ENCODE measurements at regions not wholly inside any gene's neighbourhood (a gene's known extent, or its start where the extent isn't known, plus 50 kb on each side); places are given as distances from the start of the nearest gene placed in this dataset.

DNA sequence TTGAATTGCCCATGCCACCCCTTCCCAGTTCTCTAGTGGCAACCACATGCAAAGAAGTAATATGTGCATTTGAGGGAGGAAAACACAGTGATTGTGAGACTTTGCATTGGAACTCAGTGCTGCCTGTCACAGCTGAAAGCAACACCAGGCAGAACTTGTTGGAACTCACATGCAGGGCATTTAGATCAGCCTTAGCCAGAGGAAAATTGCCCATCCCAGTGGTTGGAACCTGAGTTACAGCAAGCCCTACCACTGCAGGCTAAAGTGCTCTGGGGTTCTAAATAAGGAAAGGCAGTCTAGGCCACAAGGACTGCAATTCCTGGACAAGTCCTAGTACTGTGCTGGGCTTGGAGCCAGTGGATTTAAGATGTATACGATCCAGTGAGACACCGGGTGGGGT, 245.3 kb upstream of the UFL1 start:
- Histone ChIP-seq H2AFZ (ENCODE audit: low read depth, low read length) (no peak overlapping the region), H3K27me3 (ENCODE audit: insufficient read depth, low read length) (no peaks in the 10 kb centered on the region), H3K36me3 (ENCODE audit: insufficient read depth, low read length) (no peaks in the 10 kb centered on the region), H3K4me1 (ENCODE audit: insufficient read depth, low read length) (no peaks in the 10 kb centered on the region), H4K20me1 (ENCODE audit: insufficient read depth, low read length) (no peaks in the 10 kb centered on the region), H3K9ac (ENCODE audit: low read length) (no peak overlapping the region), H3K9me3 (ENCODE audit: insufficient read depth, low read depth, low read length) (no peaks in the 10 kb centered on the region), H3K4me3 (ENCODE audit: insufficient read depth, low read depth, low read length) (no peak overlapping the region), H3K4me2 (ENCODE audit: low read length) (no peak overlapping the region), H3K79me2 (ENCODE audit: insufficient read depth, low read length) (no peaks in the 10 kb centered on the region), H3K27ac (ENCODE audit: low read depth, low read length) (no peak overlapping the region)
- no peaks in the 10 kb centered on the region for H3K4me1 Mint-ChIP-seq (ENCODE audit: low read depth, unreplicated experiment)
- no peaks in the 10 kb centered on the region for H3K36me3 Mint-ChIP-seq (ENCODE audit: low read depth, unreplicated experiment)
- no peaks in the 10 kb centered on the region for H3K27me3 Mint-ChIP-seq (ENCODE audit: low read depth, unreplicated experiment)
- no peak for FAIRE-seq
- peaks cover 14% of the 10 kb centered on the region for H3K9me3 Mint-ChIP-seq (ENCODE audit: unreplicated experiment)
- no peak overlapping the region for H3K4me3 Mint-ChIP-seq (ENCODE audit: unreplicated experiment)
- no peak overlapping the region for H3K27ac Mint-ChIP-seq (ENCODE audit: unreplicated experiment)
- TF ChIP-seq EZH2 (IDR thresholded peaks at IDR 0.05; ENCODE audit: insufficient read depth, low read length) = no peak
- TF ChIP-seq, protein P1, sequence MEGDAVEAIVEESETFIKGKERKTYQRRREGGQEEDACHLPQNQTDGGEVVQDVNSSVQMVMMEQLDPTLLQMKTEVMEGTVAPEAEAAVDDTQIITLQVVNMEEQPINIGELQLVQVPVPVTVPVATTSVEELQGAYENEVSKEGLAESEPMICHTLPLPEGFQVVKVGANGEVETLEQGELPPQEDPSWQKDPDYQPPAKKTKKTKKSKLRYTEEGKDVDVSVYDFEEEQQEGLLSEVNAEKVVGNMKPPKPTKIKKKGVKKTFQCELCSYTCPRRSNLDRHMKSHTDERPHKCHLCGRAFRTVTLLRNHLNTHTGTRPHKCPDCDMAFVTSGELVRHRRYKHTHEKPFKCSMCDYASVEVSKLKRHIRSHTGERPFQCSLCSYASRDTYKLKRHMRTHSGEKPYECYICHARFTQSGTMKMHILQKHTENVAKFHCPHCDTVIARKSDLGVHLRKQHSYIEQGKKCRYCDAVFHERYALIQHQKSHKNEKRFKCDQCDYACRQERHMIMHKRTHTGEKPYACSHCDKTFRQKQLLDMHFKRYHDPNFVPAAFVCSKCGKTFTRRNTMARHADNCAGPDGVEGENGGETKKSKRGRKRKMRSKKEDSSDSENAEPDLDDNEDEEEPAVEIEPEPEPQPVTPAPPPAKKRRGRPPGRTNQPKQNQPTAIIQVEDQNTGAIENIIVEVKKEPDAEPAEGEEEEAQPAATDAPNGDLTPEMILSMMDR (IDR thresholded peaks at IDR 0.05; ENCODE audit: insufficient read depth, low read depth, low read length) = no peak
- DNase-seq (ENCODE audit: low read depth) = no peak

DNA sequence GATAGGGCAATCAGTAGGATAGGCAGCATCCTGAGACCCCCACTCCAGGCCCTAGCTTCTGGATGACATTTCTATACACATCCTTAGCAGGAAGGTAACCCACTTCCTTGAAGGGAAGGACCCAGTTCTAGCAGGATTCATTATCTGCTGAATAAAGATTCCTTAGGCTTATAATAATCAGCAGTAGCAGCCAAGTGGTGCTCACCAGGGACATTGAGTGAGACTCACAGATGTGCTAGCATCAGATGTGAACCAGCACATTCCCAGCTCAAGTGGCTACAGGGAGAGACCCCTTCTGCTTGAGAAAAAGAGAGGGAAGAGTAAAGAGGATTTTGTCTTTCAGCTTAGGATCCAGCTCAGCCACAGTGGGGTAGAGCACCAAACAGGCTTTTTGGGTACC, 244.8 kb upstream of the UFL1 start:
- H3K4me3 Mint-ChIP-seq (ENCODE audit: unreplicated experiment) = no peak overlapping the region
- Histone ChIP-seq H3K79me2 (ENCODE audit: insufficient read depth, low read length) (no peaks in the 10 kb centered on the region), H3K27me3 (ENCODE audit: insufficient read depth, low read length) (no peaks in the 10 kb centered on the region), H3K4me1 (ENCODE audit: insufficient read depth, low read length) (no peaks in the 10 kb centered on the region), H3K4me2 (ENCODE audit: low read length) (no peak overlapping the region), H3K4me3 (ENCODE audit: insufficient read depth, low read depth, low read length) (no peak overlapping the region), H3K9me3 (ENCODE audit: insufficient read depth, low read depth, low read length) (no peaks in the 10 kb centered on the region), H3K36me3 (ENCODE audit: insufficient read depth, low read length) (no peaks in the 10 kb centered on the region), H2AFZ (ENCODE audit: low read depth, low read length) (no peak overlapping the region), H4K20me1 (ENCODE audit: insufficient read depth, low read length) (no peaks in the 10 kb centered on the region), H3K27ac (ENCODE audit: low read depth, low read length) (no peak overlapping the region), H3K9ac (ENCODE audit: low read length) (no peak overlapping the region)
- no peak for TF ChIP-seq EZH2 (IDR thresholded peaks at IDR 0.05; ENCODE audit: insufficient read depth, low read length)
- TF ChIP-seq, protein P1 (IDR thresholded peaks at IDR 0.05; ENCODE audit: insufficient read depth, low read depth, low read length) = no peak
- no peaks in the 10 kb centered on the region for H3K4me1 Mint-ChIP-seq (ENCODE audit: low read depth, unreplicated experiment)
- DNase-seq (ENCODE audit: low read depth) (no peak), FAIRE-seq (no peak)
- H3K9me3 Mint-ChIP-seq (ENCODE audit: unreplicated experiment) = peaks cover 13% of the 10 kb centered on the region
- H3K27ac Mint-ChIP-seq (ENCODE audit: unreplicated experiment) = no peak overlapping the region
- H3K36me3 Mint-ChIP-seq (ENCODE audit: low read depth, unreplicated experiment) = no peaks in the 10 kb centered on the region
- no peaks in the 10 kb centered on the region for H3K27me3 Mint-ChIP-seq (ENCODE audit: low read depth, unreplicated experiment)

DNA sequence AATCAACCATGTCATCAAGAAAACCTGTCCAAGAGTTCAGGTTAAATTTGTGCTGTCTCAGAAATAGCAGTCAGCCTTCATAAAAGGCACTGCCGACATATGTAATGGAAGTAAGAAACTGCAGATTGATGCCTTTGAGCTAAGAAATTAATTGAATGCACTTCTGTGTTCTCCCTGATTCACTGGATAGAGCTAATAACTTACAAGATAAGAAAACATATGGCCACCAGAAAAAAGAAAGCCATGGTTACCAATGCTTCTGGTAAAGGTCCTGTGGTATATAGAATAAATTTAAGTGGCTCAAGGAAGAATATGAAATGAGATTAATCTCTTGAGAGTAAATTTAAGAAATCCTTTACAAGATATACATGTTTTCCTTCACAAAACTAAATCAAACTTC, 242.5 kb upstream of the UFL1 start:
- H3K36me3 ChIP-seq (ENCODE audit: insufficient read depth, low read length) = no peaks in the 10 kb centered on the region
- no peaks in the 10 kb centered on the region for H4K20me1 ChIP-seq (ENCODE audit: insufficient read depth, low read length)
- TF ChIP-seq EZH2 (IDR thresholded peaks at IDR 0.05; ENCODE audit: insufficient read depth, low read length) = no peak
- TF ChIP-seq, protein P1 (IDR thresholded peaks at IDR 0.05; ENCODE audit: insufficient read depth, low read depth, low read length) = no peak
- H2AFZ ChIP-seq (ENCODE audit: low read depth, low read length) = no peak overlapping the region
- Mint-ChIP-seq H3K4me1 (ENCODE audit: low read depth, unreplicated experiment) (no peaks in the 10 kb centered on the region), H3K27ac (ENCODE audit: unreplicated experiment) (no peak overlapping the region), H3K27me3 (ENCODE audit: low read depth, unreplicated experiment) (no peaks in the 10 kb centered on the region), H3K9me3 (ENCODE audit: unreplicated experiment) (peaks cover 5% of the 10 kb centered on the region), H3K36me3 (ENCODE audit: low read depth, unreplicated experiment) (no peaks in the 10 kb centered on the region), H3K4me3 (ENCODE audit: unreplicated experiment) (no peak overlapping the region)
- H3K9ac ChIP-seq (ENCODE audit: low read length) = no peak overlapping the region
- H3K4me2 ChIP-seq (ENCODE audit: low read length) = no peak overlapping the region
- no peaks in the 10 kb centered on the region for H3K4me1 ChIP-seq (ENCODE audit: insufficient read depth, low read length)
- no peak for DNase-seq (ENCODE audit: low read depth)
- H3K79me2 ChIP-seq (ENCODE audit: insufficient read depth, low read length) = no peaks in the 10 kb centered on the region
- no peak for FAIRE-seq
- H3K27ac ChIP-seq (ENCODE audit: low read depth, low read length) = no peak overlapping the region
- H3K27me3 ChIP-seq (ENCODE audit: insufficient read depth, low read length) = no peaks in the 10 kb centered on the region
- no peaks in the 10 kb centered on the region for H3K9me3 ChIP-seq (ENCODE audit: insufficient read depth, low read depth, low read length)
- no peak overlapping the region for H3K4me3 ChIP-seq (ENCODE audit: insufficient read depth, low read depth, low read length)

Measured in astrocyte (in vitro differentiated cells and primary cell).